GM12878 (cell line): ENCODE measurements at regions not wholly inside any gene's neighbourhood (a gene's known extent, or its start where the extent isn't known, plus 50 kb on each side); places are given as distances from the start of the nearest gene placed in this dataset.

ENCODE experiments used
- ATAC-seq: fragments of 200-7000 bp; cut with Tn5 transposase; 3 replicates; pipeline ENCODE4 v1.9.1; 2020; ENCODE audit warnings: mild to moderate bottlenecking, moderate library complexity
- BruUV-seq: library from RNA; stranded (reverse); fragments of 400-500 nt; replicated peaks from 2 replicates; lab custom pipeline; 2021; lab: Mats Ljungman, UMichigan
- CTCF ChIA-PET: fragments of 300-600 bp; sonication (Branson Sonifier 250); formaldehyde crosslinking; extraction: SDS; loops from one replicate; lab custom pipeline; 2021; ENCODE audit warnings: inconsistent platforms; lab: Yijun Ruan, JAX
- POLR2A ChIA-PET: fragments of 350-600 bp; formaldehyde crosslinking; extraction: SDS; loops from one replicate; lab custom pipeline; 2021; ENCODE audit warnings: inconsistent platforms; lab: Charles Lee
- RAD21 ChIA-PET: fragments of 300-600 bp; sonication (Branson Sonifier 250); formaldehyde crosslinking; loops from one replicate; lab custom pipeline; 2023; ENCODE audit warnings: antibody characterized with exemption; ENCODE audit not compliant: unreplicated experiment; lab: Charles Lee
- SMC1A ChIA-PET: fragments of 300-600 bp; sonication (Branson Sonifier 250); formaldehyde crosslinking; loops from one replicate; lab custom pipeline; 2023; ENCODE audit not compliant: unreplicated experiment, uncharacterized antibody; lab: Charles Lee
- DNase-seq: peaks from one replicate; pipeline ENCODE4 v3.0.0-alpha.2; 2011; ENCODE audit warnings: low read depth, low spot score
- FAIRE-seq: peaks from 3 replicates; lab custom pipeline; 2011; peaks lifted over from hg19 to GRCh38; lab: Jason Lieb, UNC
- H2AFZ ChIP-seq: 2 replicates; pipeline ENCODE4 v1.6.0; 2011; ENCODE audit warnings: low read depth, low read length, control low read depth; ENCODE audit not compliant: control insufficient read depth
- H3K27ac ChIP-seq: 2 replicates; pipeline ENCODE4 v1.5.1; 2011; ENCODE audit warnings: control low read depth; ENCODE audit not compliant: control insufficient read depth, insufficient read depth
- H3K27me3 ChIP-seq, 2 experiments: replicated peaks in 1 of 2; 2 replicates each; pipeline versions ENCODE4 v1.6.0 to v1.6.1; 2011; ENCODE audit warnings: low read length in 1 of 2; ENCODE audit not compliant: control insufficient read depth in 2 of 2, insufficient read depth in 2 of 2
- H3K36me3 ChIP-seq, 2 experiments: 2 replicates each; pipeline ENCODE4 v1.5.1; 2011; ENCODE audit warnings: low read length in 1 of 2; ENCODE audit not compliant: control insufficient read depth in 2 of 2, insufficient read depth in 2 of 2
- H3K4me1 ChIP-seq: 2 replicates; pipeline ENCODE4 v1.6.1; 2011; ENCODE audit warnings: mild to moderate bottlenecking, low read length, moderate library complexity, mixed read lengths; ENCODE audit not compliant: control insufficient read depth, insufficient read depth
- H3K4me2 ChIP-seq: 2 replicates; pipeline ENCODE4 v1.6.0; 2011; ENCODE audit warnings: control low read depth; ENCODE audit not compliant: control insufficient read depth, insufficient read depth
- H3K4me3 ChIP-seq: fragments of 200-600 bp; sonication (generic); 2 replicates; pipeline ENCODE4 v1.5.1; 2016
- H3K79me2 ChIP-seq: 2 replicates; pipeline ENCODE4 v1.6.0; 2011; ENCODE audit warnings: low read length; ENCODE audit not compliant: control insufficient read depth, insufficient read depth
- H3K9ac ChIP-seq: 2 replicates; pipeline ENCODE4 v1.8.0; 2011; ENCODE audit warnings: low read length, control low read depth, mixed read lengths; ENCODE audit not compliant: control insufficient read depth, insufficient read depth
- H3K9me3 ChIP-seq: replicated peaks from 3 replicates; pipeline ENCODE4 v1.5.1; 2011; ENCODE audit warnings: mild to moderate bottlenecking, low read length; ENCODE audit not compliant: control insufficient read depth, insufficient read depth
- H4K20me1 ChIP-seq: 2 replicates; pipeline ENCODE4 v1.6.0; 2011; ENCODE audit not compliant: control insufficient read depth, insufficient read depth
- CBFB ChIP-seq: IDR thresholded peaks from 2 replicates; pipeline ENCODE4 v1.6.1; 2016; ENCODE audit warnings: antibody characterized with exemption, low read depth
- E2F8 ChIP-seq: fragments of 450-650 bp; IDR thresholded peaks from 2 replicates; pipeline ENCODE4 v1.6.1; 2018; ENCODE audit warnings: mild to moderate bottlenecking, low read depth, moderate library complexity; ENCODE audit not compliant: partially characterized antibody
- ETV6 ChIP-seq, 2 experiments: fragments of 450-650 bp in 1 of 2; IDR thresholded peaks in 1 of 2; conservative IDR thresholded peaks in 1 of 2; 2 replicates each; pipeline ENCODE4 v1.6.1; 2014; ENCODE audit warnings: antibody characterized with exemption in 1 of 2, borderline replicate concordance in 1 of 2, low read depth in 1 of 2, mild to moderate bottlenecking in 1 of 2, moderate library complexity in 1 of 2
- NFXL1 ChIP-seq: fragments of 450-650 bp; IDR thresholded peaks from 2 replicates; pipeline ENCODE4 v1.6.1; 2017; ENCODE audit warnings: antibody characterized with exemption, mild to moderate bottlenecking, borderline replicate concordance
- PAX5 ChIP-seq: IDR thresholded peaks from 2 replicates; pipeline ENCODE4 v1.6.1; 2011; ENCODE audit warnings: low read depth, low read length, borderline replicate concordance
- PKNOX1 ChIP-seq: fragments of 450-650 bp; IDR thresholded peaks from 2 replicates; pipeline ENCODE4 v1.6.1; 2016; ENCODE audit warnings: mild to moderate bottlenecking
- TAF1 ChIP-seq: IDR thresholded peaks from 2 replicates; pipeline ENCODE4 v1.6.1; 2011; ENCODE audit warnings: mild to moderate bottlenecking, low read depth, low read length, borderline replicate concordance
- ZBED1 ChIP-seq: IDR thresholded peaks from 2 replicates; pipeline ENCODE4 v1.6.1; 2016; ENCODE audit warnings: borderline replicate concordance
- ZBTB33 ChIP-seq: fragments of 450-650 bp; IDR thresholded peaks from 2 replicates; pipeline ENCODE4 v1.6.1; 2017; ENCODE audit warnings: mild to moderate bottlenecking
- ZNF274 ChIP-seq: IDR thresholded peaks from one replicate; pipeline ENCODE4 v1.8.0; 2011; ENCODE audit not compliant: insufficient read length, insufficient read depth
- ZZZ3 ChIP-seq: IDR thresholded peaks from 2 replicates; pipeline ENCODE4 v1.6.1; 2011; ENCODE audit warnings: low read depth; ENCODE audit not compliant: control insufficient read depth, insufficient read length
- WGBS: methylation state at CpG from one replicate; pipeline ENCODE4 v1.1.6; 2016; ENCODE audit warnings: low lambda C conversion rate; ENCODE audit not compliant: insufficient replicate concordance, insufficient coverage; ENCODE audit errors: missing lambda C conversion rate; 5-methylcytosine and 5-hydroxymethylcytosine counted together
- in situ Hi-C: fragments of 300-500 bp; cut with MboI; formaldehyde crosslinking; loops from 9 replicates; pipeline ENCODE4 v1.14.3; 2018; ENCODE audit warnings: mixed read lengths
- intact Hi-C: fragments of 100-400 bp; cut with micrococcal nuclease; formaldehyde crosslinking; loops from one replicate; pipeline ENCODE4 v1.14.2; 2022; ENCODE audit not compliant: unreplicated experiment

- in situ Hi-C loops (no loop called here), intact Hi-C loops (no loop called here)
- no TSS peak for BruUV-seq
- Histone ChIP-seq H3K27ac (no peak overlapping the region), H3K27me3 (no peaks in the 10 kb centered on the region), H3K36me3 (no peaks in the 10 kb centered on the region), H3K9me3 (no peaks in the 10 kb centered on the region), H3K4me3 (no peak overlapping the region), H3K4me2 (no peak overlapping the region), H3K4me1 (no peaks in the 10 kb centered on the region), H2AFZ (no peak overlapping the region), H3K79me2 (no peaks in the 10 kb centered on the region), H3K9ac (no peak overlapping the region), H4K20me1 (no peaks in the 10 kb centered on the region)
- ChIA-PET POLR2A (interaction anchor here (0.7 kb wide), 1 partner anchor 83 kb away, joined by 5 read pairs; no protein-coding TSS in a partner anchor), RAD21 (no interaction called here), CTCF (interaction anchor here (2.1 kb wide), 1 partner anchor 14 kb away, joined by 7 read pairs; no protein-coding TSS in a partner anchor), SMC1A (interaction anchor here (0.7 to 1.6 kb wide), 3 partner anchors 10 to 573 kb away, joined by 3 to 6 read pairs (median 3); no protein-coding TSS in a partner anchor)
- FAIRE-seq (no peak), ATAC-seq (no peak), DNase-seq (no peak)
- WGBS, result 33% methylated on average over 3 of the region's 3 CpGs
- no peak for TF ChIP-seq E2F8
- TF ChIP-seq ZZZ3, result no peak
- TF ChIP-seq PKNOX1, result no peak
- TF ChIP-seq PAX5, result no peak
- TF ChIP-seq CBFB, result no peak
- no peak for TF ChIP-seq TAF1
- no peak for TF ChIP-seq ZNF274
- TF ChIP-seq ETV6 (conservative IDR thresholded peaks at IDR 0.05 in 1 of 2, IDR thresholded peaks at IDR 0.05 in 1 of 2; ENCODE audit: borderline replicate concordance in 1 of 2, low read depth in 1 of 2), result no peak
- no peak for TF ChIP-seq NFXL1
- TF ChIP-seq ZBED1, result no peak
- TF ChIP-seq ZBTB33, result no peak
Measured at GRCh38 chr13:89052699-89053098, 1381.5 kb downstream of the SLITRK5 start.
